Lung (tissue), 11 donors: ENCODE measurements at regions not wholly inside any gene's neighbourhood (a gene's known extent, or its start where the extent isn't known, plus 50 kb on each side); places are given as distances from the start of the nearest gene placed in this dataset.

Experiments
- ATAC-seq: fragments of 200-7000 bp; cut with Tn5 transposase; one replicate; pipeline ENCODE4 v1.9.1; 2020; ENCODE audit warnings: moderate number of reproducible peaks; ENCODE audit not compliant: insufficient read depth, low FRiP score
- DNase-seq, 3 donors: peaks; one replicate each; pipeline ENCODE4 v3.0.0-alpha.2; 2013 to 2017
- H3K27ac ChIP-seq, 2 donors: one replicate each; pipeline ENCODE4 v1.5.1; 2013; ENCODE audit warnings: mild to moderate bottlenecking in 2 of 2, moderate library complexity in 2 of 2, control low read depth in 1 of 2, inconsistent platforms in 1 of 2, low read depth in 1 of 2, low read length in 1 of 2
- H3K27me3 ChIP-seq, 3 donors: one replicate each; pipeline ENCODE4 v1.5.1; 2013; ENCODE audit warnings: low read length in 2 of 3; ENCODE audit not compliant: control insufficient read depth in 3 of 3, insufficient read depth in 3 of 3
- H3K36me3 ChIP-seq, 4 donors: one replicate each; pipeline ENCODE4 v1.5.1; 2013; ENCODE audit warnings: low read length in 4 of 4, mild to moderate bottlenecking in 1 of 4, moderate library complexity in 1 of 4; ENCODE audit not compliant: control insufficient read depth in 4 of 4, insufficient read depth in 4 of 4
- H3K4me1 ChIP-seq, 5 donors: one replicate each; pipeline ENCODE4 v1.5.1; 2013; ENCODE audit warnings: low read length in 5 of 5, mild to moderate bottlenecking in 2 of 5, moderate library complexity in 1 of 5; ENCODE audit not compliant: control insufficient read depth in 5 of 5, insufficient read depth in 5 of 5
- H3K4me3 ChIP-seq: one replicate; pipeline ENCODE4 v1.5.1; 2013; ENCODE audit warnings: mild to moderate bottlenecking, control low read depth, moderate library complexity
- H3K9ac ChIP-seq, 2 donors: one replicate each; pipeline ENCODE4 v1.5.1; 2013; ENCODE audit warnings: low read length in 2 of 2, control low read depth in 1 of 2; ENCODE audit not compliant: insufficient read depth in 1 of 2
- H3K9me3 ChIP-seq, 4 donors: one replicate each; pipeline ENCODE4 v1.5.1; 2013; ENCODE audit warnings: low read length in 3 of 4, mild to moderate bottlenecking in 1 of 4, moderate library complexity in 1 of 4; ENCODE audit not compliant: control insufficient read depth in 4 of 4, insufficient read depth in 3 of 4
- WGBS, 2 donors: extraction: QIAGEN DNeasy Blood & Tissue Kit; methylation state at CpG; one replicate each; pipeline ENCODE4 v1.1.7; 2013; 5-methylcytosine and 5-hydroxymethylcytosine counted together
- TF ChIP-seq, protein P1 (sequence below): IDR thresholded peaks from 2 replicates; pipeline ENCODE4 v1.5.1; 2012; ENCODE audit warnings: mild to moderate bottlenecking; ENCODE audit errors: control extremely low read depth, extremely low read depth
- donor health status: control.
- donor health status: control.
- donor health status: Bipolar disorder and iron deficiency.
- donor health status: healthy.
- donor health status: DM: yes; HTN: yes; CAD: no.

DNA sequence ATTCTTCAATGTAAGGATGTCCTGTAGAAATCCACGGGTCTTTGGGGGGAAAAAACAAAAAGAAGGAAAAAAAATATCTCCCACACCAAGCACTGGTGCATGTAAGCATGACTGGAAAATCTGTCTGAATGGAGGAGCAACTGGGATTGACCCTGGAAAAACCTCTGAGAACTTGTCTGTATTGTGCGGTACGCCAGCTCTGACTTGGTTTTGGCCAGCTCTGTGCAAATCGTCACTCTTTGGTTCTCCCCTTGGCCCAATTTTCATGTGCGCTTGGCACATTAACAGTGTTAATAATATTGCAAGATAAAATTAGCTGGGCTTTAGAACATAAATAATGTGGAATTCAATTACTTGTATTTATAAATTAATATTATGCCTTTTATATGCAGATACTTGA lies 231.2 kb upstream of the HAND2 start:
- TF ChIP-seq, protein P1, sequence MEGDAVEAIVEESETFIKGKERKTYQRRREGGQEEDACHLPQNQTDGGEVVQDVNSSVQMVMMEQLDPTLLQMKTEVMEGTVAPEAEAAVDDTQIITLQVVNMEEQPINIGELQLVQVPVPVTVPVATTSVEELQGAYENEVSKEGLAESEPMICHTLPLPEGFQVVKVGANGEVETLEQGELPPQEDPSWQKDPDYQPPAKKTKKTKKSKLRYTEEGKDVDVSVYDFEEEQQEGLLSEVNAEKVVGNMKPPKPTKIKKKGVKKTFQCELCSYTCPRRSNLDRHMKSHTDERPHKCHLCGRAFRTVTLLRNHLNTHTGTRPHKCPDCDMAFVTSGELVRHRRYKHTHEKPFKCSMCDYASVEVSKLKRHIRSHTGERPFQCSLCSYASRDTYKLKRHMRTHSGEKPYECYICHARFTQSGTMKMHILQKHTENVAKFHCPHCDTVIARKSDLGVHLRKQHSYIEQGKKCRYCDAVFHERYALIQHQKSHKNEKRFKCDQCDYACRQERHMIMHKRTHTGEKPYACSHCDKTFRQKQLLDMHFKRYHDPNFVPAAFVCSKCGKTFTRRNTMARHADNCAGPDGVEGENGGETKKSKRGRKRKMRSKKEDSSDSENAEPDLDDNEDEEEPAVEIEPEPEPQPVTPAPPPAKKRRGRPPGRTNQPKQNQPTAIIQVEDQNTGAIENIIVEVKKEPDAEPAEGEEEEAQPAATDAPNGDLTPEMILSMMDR, result no peak
- no peak overlapping the region for H3K9ac ChIP-seq
- DNase-seq (no peak), ATAC-seq (no peak)
- WGBS, 2 donors, result 85 to 89% methylated on average over 5 of the region's 5 CpGs
- no peak overlapping the region for H3K4me3 ChIP-seq
- H3K36me3 ChIP-seq, result no peaks in the 10 kb centered on the region
- no peaks in the 10 kb centered on the region for H3K27me3 ChIP-seq
- peaks cover 0 to 24% (median 5%) of the 10 kb centered on the region in 5 donors for H3K4me1 ChIP-seq
- H3K9me3 ChIP-seq, result no peaks in the 10 kb centered on the region
- H3K27ac ChIP-seq, result no peak overlapping the region

DNA sequence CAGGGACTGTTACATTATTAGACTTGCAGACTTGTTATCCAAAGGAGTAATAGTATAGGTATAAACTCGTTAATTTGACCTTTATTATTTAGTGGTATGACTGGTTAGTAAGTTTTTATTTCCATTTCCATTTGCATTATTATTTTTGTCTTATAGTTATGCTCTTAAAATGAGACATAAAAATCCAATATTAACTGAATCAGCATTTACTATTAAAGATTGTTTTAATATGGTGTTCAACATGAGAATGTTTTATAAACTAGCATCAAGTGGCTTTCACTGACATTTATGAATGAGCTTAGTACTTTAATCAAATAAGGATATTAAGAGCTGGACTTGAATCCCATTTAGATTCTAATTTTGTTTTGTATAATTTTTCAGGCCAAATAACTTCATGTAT lies 228.1 kb upstream of the HAND2 start:
- no peak for DNase-seq

DNA sequence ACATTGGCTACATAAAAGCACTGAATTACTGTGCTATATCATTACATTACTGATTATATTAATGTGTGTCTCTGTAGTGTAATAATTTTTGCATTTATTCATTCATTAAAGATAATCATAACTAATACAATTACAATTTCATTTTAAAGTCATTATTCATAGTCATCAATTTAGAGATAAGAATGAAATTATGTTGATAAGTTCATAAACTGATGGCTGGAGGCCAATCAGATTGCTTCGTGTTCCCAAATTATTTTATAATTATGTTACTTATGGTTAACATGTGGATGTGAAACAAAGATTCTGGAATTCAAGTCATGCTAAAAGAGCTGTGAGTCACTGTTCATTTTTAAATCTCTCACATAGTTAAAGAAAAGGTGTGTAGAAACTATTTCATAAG lies 223.4 kb upstream of the HAND2 start:
- Histone ChIP-seq H3K27ac (no peak overlapping the region), H3K36me3 (no peaks in the 10 kb centered on the region), H3K27me3 (no peaks in the 10 kb centered on the region), H3K4me3 (no peak overlapping the region), H3K9me3 (no peaks in the 10 kb centered on the region), H3K9ac (no peak overlapping the region), H3K4me1 (peaks cover 0 to 15% (median 0%) of the 10 kb centered on the region in 5 donors)
- peak in 1 of 3 donors; percentile 72 for DNase-seq
- TF ChIP-seq, protein P1, result no peak
- WGBS, 2 donors, result 53 to 84% methylated on average over 1 of the region's 1 CpG
- no peak for ATAC-seq

More for the DNA sequence above, 228.1 kb upstream of the HAND2 start:
- TF ChIP-seq, protein P1, result no peak
- Histone ChIP-seq H3K36me3 (no peaks in the 10 kb centered on the region), H3K27me3 (no peaks in the 10 kb centered on the region), H3K9me3 (no peaks in the 10 kb centered on the region), H3K4me3 (no peak overlapping the region), H3K4me1 (peaks cover 0 to 25% (median 0%) of the 10 kb centered on the region in 5 donors), H3K9ac (no peak overlapping the region), H3K27ac (no peak overlapping the region)
- WGBS, 2 donors, result 48 to 72% methylated on average over 1 of the region's 1 CpG
- no peak for ATAC-seq

DNA sequence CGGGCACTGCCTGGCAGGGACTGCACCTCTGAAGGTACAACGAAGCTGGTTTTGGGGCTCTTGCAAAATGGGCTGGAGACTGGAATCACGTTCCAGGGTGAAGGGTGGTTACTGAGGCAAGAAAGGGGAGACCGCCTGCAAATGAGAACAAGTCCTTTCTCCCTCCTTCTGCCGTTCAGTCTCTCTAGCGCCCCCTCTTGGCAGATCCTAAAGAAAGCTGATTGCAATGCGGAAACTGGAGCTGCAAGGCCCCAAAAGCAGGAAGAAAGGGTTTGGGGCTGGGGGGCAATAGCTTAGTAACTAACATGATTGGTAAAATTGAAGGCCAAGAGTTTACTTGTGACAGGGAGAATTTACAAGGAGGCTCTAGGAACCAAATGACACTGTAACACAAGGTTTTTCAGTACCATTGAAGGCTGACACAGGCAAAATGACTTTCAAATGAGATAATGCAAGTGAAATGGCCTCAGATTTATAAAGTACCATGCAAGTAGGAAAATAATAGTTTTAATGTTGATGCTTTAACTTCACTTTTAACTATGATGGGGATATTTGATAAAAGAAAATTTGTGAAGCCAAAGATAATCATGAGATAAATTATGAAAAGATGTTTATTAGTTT lies 222.7 kb upstream of the HAND2 start:
- ATAC-seq (no peak), DNase-seq (peak; percentile 23 to 57 (median 52))
- Histone ChIP-seq H3K27ac (no peak overlapping the region), H3K36me3 (no peaks in the 10 kb centered on the region), H3K27me3 (no peaks in the 10 kb centered on the region), H3K9me3 (no peaks in the 10 kb centered on the region), H3K9ac (no peak overlapping the region), H3K4me3 (no peak overlapping the region), H3K4me1 (peaks cover 0 to 8% (median 0%) of the 10 kb centered on the region in 5 donors)
- WGBS, 2 donors, result 45 to 47% methylated on average over 7 of the region's 7 CpGs
- TF ChIP-seq, protein P1, result no peak
